Gastroesophageal sphincter (tissue), 4 donors: ENCODE measurements at regions not wholly inside any gene's neighbourhood (a gene's known extent, or its start where the extent isn't known, plus 50 kb on each side); places are given as distances from the start of the nearest gene placed in this dataset.
"Not testable (repeated sequence)": the region's sequence is repeated elsewhere in the genome, so short reads cannot be mapped to it uniquely, and the experiment has no call there.

Experiments
- ATAC-seq: fragments of 150-250 bp; one replicate; pipeline ENCODE4 v1.9.1; 2016; ENCODE audit warnings: mild to moderate bottlenecking, moderate library complexity
- H3K27ac ChIP-seq, 4 donors: fragments of 200-600 bp; sonication (generic) in 3 of 4; 1 replicate in 3 of 4; 2 replicates in 1 of 4; pipeline ENCODE4 v1.5.1; 2016 to 2019
- H3K27me3 ChIP-seq: fragments of 200-600 bp; sonication (generic); one replicate; pipeline ENCODE4 v1.5.1; 2019
- H3K36me3 ChIP-seq, 2 donors: fragments of 200-600 bp; sonication (generic); one replicate each; pipeline ENCODE4 v1.5.1; 2019; ENCODE audit warnings: control low read depth in 1 of 2
- H3K4me1 ChIP-seq, 3 donors: fragments of 200-600 bp; sonication (generic); 1 replicate in 2 of 3; 2 replicates in 1 of 3; pipeline ENCODE4 v1.5.1; 2016 to 2019; ENCODE audit warnings: control low read depth in 2 of 3
- H3K4me3 ChIP-seq, 2 donors: fragments of 200-600 bp; sonication (generic); one replicate each; pipeline ENCODE4 v1.5.1; 2019; ENCODE audit warnings: mild to moderate bottlenecking in 1 of 2, moderate library complexity in 1 of 2
- H3K9me3 ChIP-seq, 3 donors: fragments of 200-600 bp; sonication (generic); one replicate each; pipeline ENCODE4 v1.5.1; 2017 to 2019; ENCODE audit warnings: control low read depth in 2 of 3
- WGBS, 2 donors: methylation state at CpG; one replicate each; pipeline ENCODE4 v1.1.5; 2018; ENCODE audit warnings: low coverage in 1 of 2; 5-methylcytosine and 5-hydroxymethylcytosine counted together

DNA sequence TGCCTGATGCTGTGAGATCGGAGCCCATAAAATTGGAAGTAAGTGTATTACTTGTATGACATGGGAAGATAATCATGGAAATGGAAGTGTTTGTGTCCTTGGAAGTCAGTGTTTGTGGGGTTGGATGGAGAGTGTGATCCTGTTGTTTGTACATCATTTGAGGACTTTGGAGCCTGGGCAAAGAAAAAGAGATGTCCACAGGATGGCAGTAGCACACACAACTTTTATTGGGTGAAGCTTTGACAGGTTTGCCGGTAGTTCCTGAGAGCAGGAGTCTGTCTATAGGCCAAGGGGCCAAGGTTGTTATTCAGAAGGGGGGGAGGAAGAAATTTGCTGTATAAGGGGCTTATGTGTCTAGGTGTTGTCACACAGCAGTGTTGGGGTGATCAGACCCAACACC, 533.3 kb downstream of the RPIA start:
- not testable (repeated sequence) for H3K4me3 ChIP-seq, H3K9me3 ChIP-seq, H3K4me1 ChIP-seq, H3K36me3 ChIP-seq, ATAC-seq, H3K27ac ChIP-seq, H3K27me3 ChIP-seq
- 79 to 93% methylated on average over 2 of the region's 2 CpGs for WGBS, 2 donors

GRCh38 chr2:89229979-89230378, 538.5 kb downstream of the RPIA start:
- H3K36me3 ChIP-seq, H3K4me1 ChIP-seq, H3K9me3 ChIP-seq, H3K4me3 ChIP-seq, H3K27me3 ChIP-seq, H3K27ac ChIP-seq: not testable (repeated sequence)
- WGBS, 2 donors = no CpG with 5 or more reads among the region's 6 CpGs
- peak; percentile 28 for ATAC-seq

- H3K4me3 ChIP-seq, H3K27me3 ChIP-seq, H3K36me3 ChIP-seq, ATAC-seq, H3K27ac ChIP-seq, H3K9me3 ChIP-seq, H3K4me1 ChIP-seq: not testable (repeated sequence)
- WGBS, 2 donors = 0% methylated on average over 1 of the region's 2 CpGs; no CpG with 5 or more reads in 1 of the 2 donors
Measured at GRCh38 chr2:89231241-89231640, 539.8 kb downstream of the RPIA start.

- not testable (repeated sequence) for H3K9me3 ChIP-seq, H3K4me3 ChIP-seq, H3K4me1 ChIP-seq, ATAC-seq, H3K27ac ChIP-seq, H3K27me3 ChIP-seq, H3K36me3 ChIP-seq
- WGBS, 2 donors = no CpG with 5 or more reads among the region's 4 CpGs
Measured at GRCh38 chr2:89233931-89234330, 542.5 kb downstream of the RPIA start.

GRCh38 chr2:89234818-89235466, 543.5 kb downstream of the RPIA start:
- not testable (repeated sequence) for H3K4me1 ChIP-seq, H3K36me3 ChIP-seq, ATAC-seq, H3K27me3 ChIP-seq, H3K9me3 ChIP-seq, H3K27ac ChIP-seq, H3K4me3 ChIP-seq
- WGBS, 2 donors = no CpG with 5 or more reads among the region's 3 CpGs

DNA sequence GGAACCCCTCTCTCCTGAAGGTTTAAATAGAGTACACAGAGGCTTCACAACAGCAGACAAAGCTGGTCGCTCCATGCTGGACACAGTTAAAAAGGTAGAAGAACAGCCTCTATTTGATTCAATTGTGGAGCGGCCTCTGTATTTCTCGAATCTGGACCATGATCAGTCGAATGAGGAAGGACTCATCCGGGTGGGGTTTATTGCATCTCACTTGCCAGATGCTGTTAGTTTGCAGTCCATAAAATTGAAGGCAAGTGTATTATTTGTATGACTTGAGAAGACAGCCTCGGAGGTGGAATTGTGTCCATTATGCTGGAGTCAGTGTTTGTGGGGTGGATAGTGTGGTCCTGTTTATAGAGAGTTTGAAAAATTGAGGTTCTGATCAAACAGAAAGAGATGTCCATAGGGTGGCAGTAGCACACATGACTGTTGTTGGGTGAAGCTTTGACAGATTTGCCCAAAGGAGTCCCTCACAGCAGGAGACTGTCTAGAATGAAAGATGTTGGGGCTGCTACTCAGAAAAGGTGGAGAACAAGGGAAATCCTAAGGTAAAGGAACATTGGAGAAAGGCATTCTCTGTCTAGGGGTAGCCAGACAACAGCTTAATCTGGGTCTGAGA, 545.5 kb downstream of the RPIA start:
- not testable (repeated sequence) for H3K4me3 ChIP-seq, H3K27me3 ChIP-seq, H3K4me1 ChIP-seq, H3K27ac ChIP-seq, H3K36me3 ChIP-seq, H3K9me3 ChIP-seq, ATAC-seq
- no CpG with 5 or more reads among the region's 6 CpGs for WGBS, 2 donors

- H3K36me3 ChIP-seq, H3K27ac ChIP-seq, ATAC-seq, H3K27me3 ChIP-seq, H3K4me1 ChIP-seq, H3K4me3 ChIP-seq, H3K9me3 ChIP-seq: not testable (repeated sequence)
- no CpG with 5 or more reads among the region's 4 CpGs for WGBS, 2 donors
Measured at GRCh38 chr2:89237783-89238182, 546.3 kb downstream of the RPIA start.

- H3K9me3 ChIP-seq, H3K27ac ChIP-seq, H3K36me3 ChIP-seq, H3K4me1 ChIP-seq, H3K4me3 ChIP-seq, ATAC-seq, H3K27me3 ChIP-seq: not testable (repeated sequence)
- WGBS, 2 donors = 63 to 83% methylated on average over 1 to 3 of the region's 4 CpGs
Measured at GRCh38 chr2:89243114-89243700, 551.7 kb downstream of the RPIA start.

DNA sequence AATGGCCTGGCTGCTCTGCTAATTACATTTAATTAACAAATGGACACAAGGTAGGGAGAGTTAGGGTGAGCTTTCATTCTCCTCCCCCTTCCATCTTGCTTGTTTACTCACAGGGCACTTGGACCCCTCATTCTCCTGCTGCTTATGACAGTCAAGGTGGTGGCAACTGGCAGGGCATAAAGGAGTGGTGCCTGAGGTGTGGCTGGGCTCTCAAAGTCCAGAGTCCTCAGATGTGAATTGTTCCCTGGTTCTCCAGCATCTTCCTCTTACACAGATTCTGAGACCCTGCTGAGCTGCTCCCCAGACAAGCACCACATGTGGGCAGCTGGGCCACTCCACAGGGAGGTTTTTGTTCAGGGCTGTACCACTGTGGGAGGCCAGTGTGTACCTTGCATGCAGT, 552.9 kb downstream of the RPIA start:
- H3K4me3 ChIP-seq, H3K9me3 ChIP-seq, H3K4me1 ChIP-seq, H3K36me3 ChIP-seq, ATAC-seq, H3K27me3 ChIP-seq, H3K27ac ChIP-seq: not testable (repeated sequence)

DNA sequence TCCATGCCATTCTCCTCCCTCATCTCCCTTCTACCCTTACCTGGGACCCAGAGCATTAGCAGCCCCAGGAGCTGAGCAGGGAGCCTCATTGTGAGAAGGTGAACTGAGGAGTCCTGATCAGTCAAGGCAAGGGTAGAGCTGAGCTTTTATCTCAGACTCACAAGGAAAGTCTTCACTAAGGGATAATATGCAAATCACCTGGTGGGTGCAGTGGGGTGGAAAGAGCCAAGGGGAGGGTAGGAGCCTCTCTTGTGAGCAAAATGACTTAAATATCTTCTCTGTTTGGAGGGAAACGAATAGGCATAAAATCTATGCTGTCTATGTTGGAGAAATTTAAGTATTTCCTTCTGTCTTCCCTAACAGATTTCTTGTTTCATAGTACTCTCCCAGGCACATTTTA, 554.0 kb downstream of the RPIA start:
- 21 to 73% methylated on average over 1 of the region's 1 CpG for WGBS, 2 donors
- H3K4me1 ChIP-seq, H3K27ac ChIP-seq, ATAC-seq, H3K9me3 ChIP-seq, H3K27me3 ChIP-seq, H3K4me3 ChIP-seq, H3K36me3 ChIP-seq: not testable (repeated sequence)

DNA sequence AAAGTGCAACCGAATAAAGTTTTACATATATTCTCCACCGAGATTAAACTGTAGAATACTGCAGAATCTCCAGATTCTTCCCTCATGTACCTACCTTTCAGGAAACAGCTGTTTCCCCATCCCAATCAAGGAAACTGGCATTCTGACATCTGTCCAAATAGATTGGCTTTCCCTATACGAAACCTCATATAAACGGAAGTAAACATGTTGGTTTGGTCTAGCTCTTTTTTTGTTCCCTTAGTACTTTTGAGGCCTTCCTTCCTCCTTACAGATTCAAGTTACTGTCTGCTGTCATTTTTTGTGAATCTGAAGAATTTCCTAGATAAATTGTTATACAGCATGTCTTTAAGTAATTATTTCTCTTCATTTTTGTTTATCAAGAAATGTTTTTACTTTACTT, 554.6 kb downstream of the RPIA start:
- WGBS, 2 donors = 57 to 80% methylated on average over 1 to 2 of the region's 4 CpGs
- not testable (repeated sequence) for H3K4me3 ChIP-seq, H3K4me1 ChIP-seq, H3K27ac ChIP-seq, H3K9me3 ChIP-seq, ATAC-seq, H3K27me3 ChIP-seq, H3K36me3 ChIP-seq

DNA sequence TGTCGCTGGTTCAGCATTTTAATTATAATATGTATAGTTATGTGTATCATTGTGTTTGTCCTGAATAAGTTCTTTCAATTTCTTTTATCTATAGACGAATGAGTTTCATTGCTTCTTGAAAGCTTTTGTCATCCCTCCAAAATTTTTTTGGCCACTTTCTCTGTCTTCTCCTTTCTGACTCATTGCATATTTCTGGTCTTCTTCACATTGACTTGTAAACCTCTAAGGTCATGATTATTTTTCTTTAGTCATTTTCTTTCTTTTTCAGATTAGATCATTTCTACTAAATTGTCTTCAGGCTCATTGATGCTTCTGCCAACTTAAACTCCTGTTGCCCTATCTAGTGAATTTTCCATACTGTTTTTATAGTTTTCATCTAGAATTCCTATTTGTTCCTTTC, 555.1 kb downstream of the RPIA start:
- H3K27ac ChIP-seq, H3K4me1 ChIP-seq, H3K9me3 ChIP-seq, ATAC-seq, H3K36me3 ChIP-seq, H3K4me3 ChIP-seq, H3K27me3 ChIP-seq: not testable (repeated sequence)
- 39 to 48% methylated on average over 2 of the region's 2 CpGs for WGBS, 2 donors

DNA sequence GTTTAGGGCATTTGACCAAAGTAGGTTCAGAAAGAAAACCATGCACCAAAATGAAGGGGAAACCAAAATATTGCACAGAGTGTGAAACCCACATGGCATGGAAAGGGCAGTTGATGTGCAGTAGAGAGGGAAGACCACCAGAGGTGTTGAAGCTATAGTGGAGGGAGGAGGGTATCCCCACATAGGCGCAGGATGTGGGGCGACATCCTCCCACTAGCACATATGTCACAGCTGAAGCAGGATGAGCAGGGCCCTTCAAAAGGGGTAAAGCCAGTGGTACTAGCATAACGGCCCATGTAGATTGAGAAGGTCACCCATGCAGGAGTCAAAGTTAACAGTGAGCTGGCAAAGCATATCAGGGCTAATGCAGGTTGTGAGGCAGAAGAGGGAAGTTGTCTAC, 563.5 kb downstream of the RPIA start:
- not testable (repeated sequence) for H3K27me3 ChIP-seq, H3K27ac ChIP-seq, ATAC-seq, H3K9me3 ChIP-seq, H3K4me1 ChIP-seq, H3K36me3 ChIP-seq, H3K4me3 ChIP-seq
- 60% methylated on average over 1 of the region's 3 CpGs; no CpG with 5 or more reads in 1 of the 2 donors for WGBS, 2 donors

DNA sequence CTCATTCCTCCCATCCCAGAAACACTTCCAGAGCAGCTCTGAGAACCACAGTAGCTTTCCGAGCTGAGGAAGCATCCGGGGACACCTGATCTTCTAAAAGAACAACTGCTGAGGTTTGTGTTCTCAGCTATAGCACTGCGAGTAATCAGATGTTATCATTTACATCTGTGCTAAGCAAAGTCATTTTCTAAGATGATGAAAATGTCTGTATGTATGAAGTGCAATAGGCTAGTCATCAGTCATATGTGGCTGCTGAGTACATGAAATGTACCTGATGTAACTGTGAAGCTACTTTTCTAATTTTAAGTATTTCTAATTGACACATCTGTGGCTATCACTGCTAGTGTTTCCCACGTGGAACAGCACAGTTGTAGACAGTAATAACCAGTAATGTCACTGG, 582.0 kb downstream of the RPIA start:
- not testable (repeated sequence) for H3K4me1 ChIP-seq, H3K27me3 ChIP-seq, H3K27ac ChIP-seq, H3K36me3 ChIP-seq, ATAC-seq, H3K4me3 ChIP-seq, H3K9me3 ChIP-seq
- WGBS, 2 donors = 100% methylated on average over 1 of the region's 4 CpGs; no CpG with 5 or more reads in 1 of the 2 donors
